ENCODE measurements at regions not wholly inside any gene's neighbourhood (a gene's known extent, or its start where the extent isn't known, plus 50 kb on each side); places are given as distances from the start of the nearest gene placed in this dataset.

DNA sequence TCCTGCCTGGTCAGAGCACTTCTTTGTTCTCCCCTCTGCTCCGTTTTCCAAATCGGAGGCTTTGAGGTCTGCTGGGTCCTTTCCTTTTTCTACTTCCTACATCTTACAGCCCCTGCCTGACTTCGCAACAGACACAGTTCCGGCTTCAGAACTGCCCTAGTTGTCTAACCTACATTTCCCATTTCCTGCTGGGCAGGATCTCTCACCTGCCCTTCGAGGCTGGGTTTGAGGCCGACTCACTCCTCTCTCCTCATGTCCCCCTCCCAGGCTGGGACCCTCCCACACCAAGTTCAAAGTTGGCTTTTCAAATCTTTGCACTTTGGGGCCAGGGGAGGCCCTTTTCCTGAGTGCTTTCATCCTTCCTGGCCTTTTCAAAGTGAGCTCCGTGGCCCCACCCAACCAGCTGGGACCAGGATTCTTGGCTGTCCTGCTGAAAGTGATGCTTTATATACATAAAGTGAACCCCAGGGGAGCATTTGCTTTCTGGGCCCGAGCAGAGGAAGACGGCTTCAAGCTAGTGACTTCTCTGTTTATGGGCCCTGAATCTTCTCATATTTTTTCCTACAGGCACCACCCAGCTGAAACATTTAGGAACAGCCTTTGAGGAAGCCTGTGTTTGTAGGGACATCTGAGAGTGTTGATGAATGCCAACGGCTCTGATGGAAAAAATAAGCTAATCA lies 281.0 kb upstream of the CRY1 start (continued):
- TF ChIP-seq, protein P1, sequence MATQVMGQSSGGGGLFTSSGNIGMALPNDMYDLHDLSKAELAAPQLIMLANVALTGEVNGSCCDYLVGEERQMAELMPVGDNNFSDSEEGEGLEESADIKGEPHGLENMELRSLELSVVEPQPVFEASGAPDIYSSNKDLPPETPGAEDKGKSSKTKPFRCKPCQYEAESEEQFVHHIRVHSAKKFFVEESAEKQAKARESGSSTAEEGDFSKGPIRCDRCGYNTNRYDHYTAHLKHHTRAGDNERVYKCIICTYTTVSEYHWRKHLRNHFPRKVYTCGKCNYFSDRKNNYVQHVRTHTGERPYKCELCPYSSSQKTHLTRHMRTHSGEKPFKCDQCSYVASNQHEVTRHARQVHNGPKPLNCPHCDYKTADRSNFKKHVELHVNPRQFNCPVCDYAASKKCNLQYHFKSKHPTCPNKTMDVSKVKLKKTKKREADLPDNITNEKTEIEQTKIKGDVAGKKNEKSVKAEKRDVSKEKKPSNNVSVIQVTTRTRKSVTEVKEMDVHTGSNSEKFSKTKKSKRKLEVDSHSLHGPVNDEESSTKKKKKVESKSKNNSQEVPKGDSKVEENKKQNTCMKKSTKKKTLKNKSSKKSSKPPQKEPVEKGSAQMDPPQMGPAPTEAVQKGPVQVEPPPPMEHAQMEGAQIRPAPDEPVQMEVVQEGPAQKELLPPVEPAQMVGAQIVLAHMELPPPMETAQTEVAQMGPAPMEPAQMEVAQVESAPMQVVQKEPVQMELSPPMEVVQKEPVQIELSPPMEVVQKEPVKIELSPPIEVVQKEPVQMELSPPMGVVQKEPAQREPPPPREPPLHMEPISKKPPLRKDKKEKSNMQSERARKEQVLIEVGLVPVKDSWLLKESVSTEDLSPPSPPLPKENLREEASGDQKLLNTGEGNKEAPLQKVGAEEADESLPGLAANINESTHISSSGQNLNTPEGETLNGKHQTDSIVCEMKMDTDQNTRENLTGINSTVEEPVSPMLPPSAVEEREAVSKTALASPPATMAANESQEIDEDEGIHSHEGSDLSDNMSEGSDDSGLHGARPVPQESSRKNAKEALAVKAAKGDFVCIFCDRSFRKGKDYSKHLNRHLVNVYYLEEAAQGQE (IDR thresholded peaks at IDR 0.05; ENCODE audit: unreplicated experiment): no peak
- no peak for TF ChIP-seq POLR2AphosphoS5 (IDR thresholded peaks at IDR 0.05; ENCODE audit: low read depth)
- TF ChIP-seq, protein P2, sequence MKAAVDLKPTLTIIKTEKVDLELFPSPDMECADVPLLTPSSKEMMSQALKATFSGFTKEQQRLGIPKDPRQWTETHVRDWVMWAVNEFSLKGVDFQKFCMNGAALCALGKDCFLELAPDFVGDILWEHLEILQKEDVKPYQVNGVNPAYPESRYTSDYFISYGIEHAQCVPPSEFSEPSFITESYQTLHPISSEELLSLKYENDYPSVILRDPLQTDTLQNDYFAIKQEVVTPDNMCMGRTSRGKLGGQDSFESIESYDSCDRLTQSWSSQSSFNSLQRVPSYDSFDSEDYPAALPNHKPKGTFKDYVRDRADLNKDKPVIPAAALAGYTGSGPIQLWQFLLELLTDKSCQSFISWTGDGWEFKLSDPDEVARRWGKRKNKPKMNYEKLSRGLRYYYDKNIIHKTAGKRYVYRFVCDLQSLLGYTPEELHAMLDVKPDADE (IDR thresholded peaks at IDR 0.05): no peak

DNA sequence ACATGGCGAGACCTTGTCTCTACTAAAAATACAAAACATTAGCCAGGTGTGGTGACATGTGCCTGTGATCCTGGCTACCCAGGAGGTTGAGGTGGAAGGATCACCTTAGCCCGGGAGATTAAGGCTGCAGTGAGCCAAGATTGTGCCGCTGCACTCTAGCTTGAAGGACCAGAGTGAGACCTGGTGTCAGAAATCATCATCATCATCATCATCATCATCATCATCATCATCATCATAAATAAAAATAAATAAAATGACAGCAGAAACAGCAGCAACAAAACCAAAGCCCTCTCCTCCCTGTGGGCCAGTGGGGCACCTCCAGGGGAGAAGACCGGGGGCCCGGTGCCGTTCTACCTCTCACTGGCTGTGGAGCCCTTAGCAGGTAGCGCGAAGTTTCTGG lies 281.9 kb upstream of the CRY1 start:
- no peak for ATAC-seq
- no peaks in the 10 kb centered on the region for H3K27me3 ChIP-seq (ENCODE audit: insufficient read depth)
- H3K27ac Mint-ChIP-seq: no peak overlapping the region
- TF ChIP-seq POLR2AphosphoS5 (IDR thresholded peaks at IDR 0.05; ENCODE audit: low read depth) (no peak), NANOG (IDR thresholded peaks at IDR 0.05; ENCODE audit: borderline replicate concordance) (no peak), ZNF331 (CRISPR knock-in tag; IDR thresholded peaks at IDR 0.05; ENCODE audit: low read depth) (no peak), CREB1 (CRISPR knock-in tag; IDR thresholded peaks at IDR 0.05; ENCODE audit: low read depth) (no peak)
- TF ChIP-seq, protein P3, sequence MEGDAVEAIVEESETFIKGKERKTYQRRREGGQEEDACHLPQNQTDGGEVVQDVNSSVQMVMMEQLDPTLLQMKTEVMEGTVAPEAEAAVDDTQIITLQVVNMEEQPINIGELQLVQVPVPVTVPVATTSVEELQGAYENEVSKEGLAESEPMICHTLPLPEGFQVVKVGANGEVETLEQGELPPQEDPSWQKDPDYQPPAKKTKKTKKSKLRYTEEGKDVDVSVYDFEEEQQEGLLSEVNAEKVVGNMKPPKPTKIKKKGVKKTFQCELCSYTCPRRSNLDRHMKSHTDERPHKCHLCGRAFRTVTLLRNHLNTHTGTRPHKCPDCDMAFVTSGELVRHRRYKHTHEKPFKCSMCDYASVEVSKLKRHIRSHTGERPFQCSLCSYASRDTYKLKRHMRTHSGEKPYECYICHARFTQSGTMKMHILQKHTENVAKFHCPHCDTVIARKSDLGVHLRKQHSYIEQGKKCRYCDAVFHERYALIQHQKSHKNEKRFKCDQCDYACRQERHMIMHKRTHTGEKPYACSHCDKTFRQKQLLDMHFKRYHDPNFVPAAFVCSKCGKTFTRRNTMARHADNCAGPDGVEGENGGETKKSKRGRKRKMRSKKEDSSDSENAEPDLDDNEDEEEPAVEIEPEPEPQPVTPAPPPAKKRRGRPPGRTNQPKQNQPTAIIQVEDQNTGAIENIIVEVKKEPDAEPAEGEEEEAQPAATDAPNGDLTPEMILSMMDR (conservative IDR thresholded peaks at IDR 0.05; ENCODE audit: low read depth in 2 of 2): no peak
- TF ChIP-seq, protein P1 (IDR thresholded peaks at IDR 0.05; ENCODE audit: unreplicated experiment): no peak
- TF ChIP-seq, protein P2 (IDR thresholded peaks at IDR 0.05): no peak

More for the DNA sequence above, 281.9 kb upstream of the CRY1 start:
- Histone ChIP-seq H3K79me2 (replicated peaks; ENCODE audit: insufficient read depth) (no peaks in the 10 kb centered on the region), H3K4me2 (no peak overlapping the region), H3F3A (replicated peaks; ENCODE audit: low read depth) (no peaks in the 10 kb centered on the region), H3K4me1 (ENCODE audit: insufficient read depth) (peaks cover 27% of the 10 kb centered on the region), H3K27ac (ENCODE audit: low read depth) (no peak overlapping the region), H3K36me3 (ENCODE audit: insufficient read depth) (no peaks in the 10 kb centered on the region), H3K9me2 (ENCODE audit: insufficient read depth) (no peaks in the 10 kb centered on the region), H4K20me1 (replicated peaks; ENCODE audit: insufficient read depth) (no peaks in the 10 kb centered on the region), H2AFZ (no peak overlapping the region), H3K4me3 (no peak overlapping the region)
- no peaks in the 10 kb centered on the region for H3K36me3 Mint-ChIP-seq (ENCODE audit: low read depth)
- H3K27me3 Mint-ChIP-seq (ENCODE audit: insufficient read depth, low read depth, poor library complexity): peaks cover 7% of the 10 kb centered on the region
- H3K4me3 Mint-ChIP-seq: no peak overlapping the region
- peaks cover 36% of the 10 kb centered on the region for H3K4me1 Mint-ChIP-seq
- DNase-seq (ENCODE audit: low spot score): no peak
- H3K9me3 Mint-ChIP-seq: peaks cover 2% of the 10 kb centered on the region; the same call in 2 of the 3 replicates

Measured in GM23338 (cell line).